SK-N-SH treated with all-trans-retinoic acid at 6 μM for 48 hours (cell line): ENCODE measurements at regions not wholly inside any gene's neighbourhood (a gene's known extent, or its start where the extent isn't known, plus 50 kb on each side); places are given as distances from the start of the nearest gene placed in this dataset.

ENCODE experiments used
- ARNTL ChIP-seq: fragments of 450-650 bp; formaldehyde crosslinking; IDR thresholded peaks from 2 replicates; pipeline ENCODE4 v1.5.0; 2020; ENCODE audit warnings: low read depth, mild to moderate bottlenecking, moderate library complexity, borderline replicate concordance
- CREB5 ChIP-seq: fragments of 250-450 bp; sonication (Bioruptor Pico); IDR thresholded peaks from 2 replicates; pipeline ENCODE4 v1.5.1; 2020; ENCODE audit warnings: low read depth, mild to moderate bottlenecking, moderate library complexity
- GLIS3 ChIP-seq: fragments of 250-450 bp; sonication (Bioruptor Pico); IDR thresholded peaks from 2 replicates; pipeline ENCODE4 v1.5.0; 2020; ENCODE audit warnings: mild to moderate bottlenecking, moderate library complexity
- ISL1 ChIP-seq: fragments of 250-450 bp; sonication (Bioruptor Pico); IDR thresholded peaks from 2 replicates; pipeline ENCODE4 v2.1.2; 2022; ENCODE audit warnings: mild to moderate bottlenecking, moderate library complexity
- OSR1 ChIP-seq: fragments of 250-450 bp; sonication (Bioruptor Pico); IDR thresholded peaks from 2 replicates; pipeline ENCODE4 v1.8.0; 2022; ENCODE audit warnings: moderate library complexity, mild to moderate bottlenecking, inconsistent platforms
- PATZ1 ChIP-seq: fragments of 250-450 bp; sonication (Bioruptor Pico); IDR thresholded peaks from 2 replicates; pipeline ENCODE4 v1.8.0; 2020; ENCODE audit warnings: mild to moderate bottlenecking, moderate library complexity, borderline replicate concordance
- POU6F1 ChIP-seq: fragments of 250-450 bp; sonication (Bioruptor Pico); IDR thresholded peaks from 2 replicates; pipeline ENCODE4 v1.8.0; 2021; ENCODE audit warnings: low read depth, mild to moderate bottlenecking, moderate library complexity, borderline replicate concordance
- PPARA ChIP-seq: fragments of 250-450 bp; sonication (Bioruptor Pico); IDR thresholded peaks from 2 replicates; pipeline ENCODE4 v1.5.0; 2020; ENCODE audit warnings: mild to moderate bottlenecking, borderline replicate concordance
- RARB ChIP-seq: fragments of 250-450 bp; sonication (Bioruptor Pico); IDR thresholded peaks from 2 replicates; pipeline ENCODE4 v1.8.0; 2021; ENCODE audit warnings: mild to moderate bottlenecking, moderate library complexity
- SNAI2 ChIP-seq: fragments of 250-450 bp; sonication (Bioruptor Pico); IDR thresholded peaks from 2 replicates; pipeline ENCODE4 v1.5.0; 2020; ENCODE audit warnings: mild to moderate bottlenecking, moderate library complexity
- TCF4 ChIP-seq: fragments of 250-450 bp; sonication (Bioruptor Pico); IDR thresholded peaks from 2 replicates; pipeline ENCODE4 v1.8.0; 2021; ENCODE audit warnings: mild to moderate bottlenecking, moderate library complexity, borderline replicate concordance
- ZFP30 ChIP-seq: fragments of 450-650 bp; formaldehyde crosslinking; IDR thresholded peaks from 2 replicates; pipeline ENCODE4 v1.5.0; 2022; ENCODE audit warnings: mild to moderate bottlenecking, moderate library complexity

- TF ChIP-seq POU6F1 (CRISPR knock-in tag) = no peak
- TF ChIP-seq ISL1 (CRISPR knock-in tag) = no peak
- no peak for TF ChIP-seq TCF4 (CRISPR knock-in tag)
- no peak for TF ChIP-seq PATZ1 (CRISPR knock-in tag)
- no peak for TF ChIP-seq RARB (CRISPR knock-in tag)
- TF ChIP-seq PPARA (CRISPR knock-in tag) = no peak
- no peak for TF ChIP-seq GLIS3 (CRISPR knock-in tag)
- no peak for TF ChIP-seq CREB5 (CRISPR knock-in tag)
- TF ChIP-seq OSR1 = no peak
- no peak for TF ChIP-seq ZFP30 (CRISPR knock-in tag)
- TF ChIP-seq ARNTL (CRISPR knock-in tag) = no peak
- TF ChIP-seq SNAI2 (CRISPR knock-in tag) = no peak
Observed at GRCh38 chr4:188869581-188869980, 730.3 kb downstream of the TRIML1 start.
